Erythroblast (primary cell): ENCODE measurements at regions not wholly inside any gene's neighbourhood (a gene's known extent, or its start where the extent isn't known, plus 50 kb on each side); places are given as distances from the start of the nearest gene placed in this dataset.

Experiments
- DNase-seq, 2 experiments: peaks; one replicate each; lab custom pipeline; 2025; lab: John Stamatoyannopoulos, UW
- GATA1 ChIP-seq: IDR thresholded peaks from 2 replicates; pipeline ENCODE4 v1.6.1; 2011; ENCODE audit warnings: low read depth, mild to moderate bottlenecking, control low read depth, low read length, moderate library complexity
- POLR2A ChIP-seq: IDR thresholded peaks from 2 replicates; pipeline ENCODE4 v1.6.1; 2011; ENCODE audit warnings: mild to moderate bottlenecking, low read length

DNA sequence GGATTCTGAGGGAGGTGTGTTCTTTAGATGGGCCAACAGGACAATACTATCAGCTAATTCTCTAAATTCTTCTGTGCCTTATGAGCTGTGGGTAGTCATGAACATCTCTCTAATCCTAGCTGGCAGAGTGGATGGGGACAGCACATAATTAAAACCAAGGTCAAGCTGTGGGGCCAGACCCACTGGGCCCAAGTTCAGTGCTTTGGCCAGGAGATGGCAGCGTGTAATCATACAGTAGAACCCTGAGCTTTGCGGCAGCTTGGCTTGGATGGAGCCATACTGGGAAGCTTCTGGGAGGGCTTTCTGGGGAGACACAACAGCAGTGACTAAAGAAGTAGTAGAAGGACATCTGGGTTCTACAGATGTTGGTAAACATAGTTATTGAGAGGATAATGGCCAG is 140.3 kb upstream of the CXCL13 start:
- TF ChIP-seq GATA1, result no peak
- TF ChIP-seq POLR2A, result no peak
- DNase-seq, result peak in 1 of 2 experiments; percentile 2

DNA sequence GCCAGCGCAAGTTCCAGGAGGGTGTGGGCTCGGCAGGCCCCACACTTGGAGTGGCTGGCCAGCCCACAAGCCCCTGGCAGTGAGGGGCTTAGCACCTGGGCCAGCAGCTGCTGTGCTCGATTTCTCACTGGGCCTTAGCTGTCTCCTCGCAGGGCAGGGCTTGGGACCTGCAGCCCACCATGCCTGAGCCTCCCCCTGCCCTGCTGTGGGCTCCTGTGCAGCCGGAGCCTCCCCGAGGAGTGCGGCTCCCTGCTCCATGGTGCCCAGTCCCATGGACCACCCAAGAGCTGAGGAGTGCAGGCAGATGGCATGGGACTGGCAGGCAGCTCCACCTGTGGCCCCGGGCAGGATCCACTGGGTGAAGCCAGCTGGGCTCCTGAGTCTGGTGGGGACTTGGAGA is 139.2 kb upstream of the CXCL13 start:
- no peak for DNase-seq
- no peak for TF ChIP-seq POLR2A
- TF ChIP-seq GATA1, result no peak

DNA sequence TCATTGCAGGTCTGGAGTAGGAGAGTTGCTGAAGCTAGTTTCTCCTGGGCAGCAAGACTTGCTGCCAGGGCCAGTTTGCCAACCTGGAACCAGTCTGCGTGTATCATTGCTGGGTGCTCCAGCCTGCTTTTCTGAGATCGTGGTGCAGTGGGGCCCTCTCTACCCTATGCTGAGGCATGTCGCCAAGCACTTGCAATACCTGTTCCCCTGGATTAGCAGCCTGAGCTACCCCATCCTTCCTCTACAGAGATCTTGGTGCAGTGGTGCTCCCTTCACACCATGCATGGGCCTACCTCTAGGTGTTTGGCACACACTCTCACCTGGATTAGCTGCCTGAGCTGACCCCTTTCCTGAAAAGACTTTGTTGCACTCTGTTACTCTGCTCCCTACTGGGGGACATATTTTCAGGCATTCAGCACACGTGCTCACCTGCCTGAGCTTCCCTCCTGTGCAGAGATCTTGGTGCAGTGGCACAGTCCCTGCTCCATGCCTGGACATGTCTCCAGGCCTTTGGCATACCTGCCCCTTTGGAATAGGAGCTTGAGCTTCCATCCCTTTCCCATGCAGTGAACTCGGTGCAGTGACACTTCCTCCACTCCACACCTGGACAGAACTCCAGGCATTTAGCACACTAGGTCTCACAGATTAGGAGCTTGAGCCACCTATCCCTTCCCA is 133.7 kb upstream of the CXCL13 start:
- DNase-seq, result no peak
- no peak for TF ChIP-seq POLR2A
- TF ChIP-seq GATA1, result no peak

- peak in 1 of 2 experiments; percentile 16 for DNase-seq
- TF ChIP-seq GATA1, result no peak
Measured at GRCh38 chr4:77473509-77473908, 132.1 kb upstream of the CXCL13 start.

- DNase-seq, result no peak
- TF ChIP-seq GATA1 (no peak), POLR2A (no peak)
Measured at GRCh38 chr4:77481856-77482255, 123.8 kb upstream of the CXCL13 start.

GRCh38 chr4:77488882-77489281 is 116.7 kb upstream of the CXCL13 start:
- no peak for TF ChIP-seq POLR2A
- no peak for TF ChIP-seq GATA1
- no peak for DNase-seq

- no peak for DNase-seq
- TF ChIP-seq POLR2A (no peak), GATA1 (no peak)
Measured at GRCh38 chr4:77493120-77493752, 112.4 kb upstream of the CXCL13 start.

GRCh38 chr4:77493829-77494551 is 111.6 kb upstream of the CXCL13 start:
- DNase-seq, result no peak
- TF ChIP-seq GATA1, result no peak
- no peak for TF ChIP-seq POLR2A

DNA sequence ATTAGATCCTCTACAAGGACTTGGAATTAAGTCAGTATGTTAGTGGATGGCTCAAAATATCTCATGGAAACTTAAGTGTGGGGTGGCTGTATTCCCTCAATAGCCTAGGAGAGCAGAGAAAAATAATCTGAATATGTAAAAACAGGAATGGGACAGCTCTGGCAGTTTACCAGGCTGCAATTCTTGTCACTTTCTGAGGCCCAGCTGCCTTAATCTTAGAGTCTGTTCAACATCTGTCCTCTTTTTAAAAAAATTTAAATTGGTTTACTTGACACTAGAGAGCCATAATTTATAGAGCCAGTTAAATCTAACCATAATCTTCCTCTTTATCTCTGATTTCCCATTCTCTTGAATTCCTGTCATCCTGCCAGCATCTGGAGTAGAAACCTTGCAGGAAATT is 109.2 kb upstream of the CXCL13 start:
- TF ChIP-seq POLR2A (no peak), GATA1 (no peak)
- DNase-seq, result no peak

GRCh38 chr4:77500801-77501200 is 104.8 kb upstream of the CXCL13 start:
- DNase-seq, result no peak
- TF ChIP-seq POLR2A (no peak), GATA1 (no peak)

GRCh38 chr4:77501240-77501639 is 104.4 kb upstream of the CXCL13 start:
- TF ChIP-seq GATA1, result no peak
- TF ChIP-seq POLR2A, result no peak
- DNase-seq, result no peak

DNA sequence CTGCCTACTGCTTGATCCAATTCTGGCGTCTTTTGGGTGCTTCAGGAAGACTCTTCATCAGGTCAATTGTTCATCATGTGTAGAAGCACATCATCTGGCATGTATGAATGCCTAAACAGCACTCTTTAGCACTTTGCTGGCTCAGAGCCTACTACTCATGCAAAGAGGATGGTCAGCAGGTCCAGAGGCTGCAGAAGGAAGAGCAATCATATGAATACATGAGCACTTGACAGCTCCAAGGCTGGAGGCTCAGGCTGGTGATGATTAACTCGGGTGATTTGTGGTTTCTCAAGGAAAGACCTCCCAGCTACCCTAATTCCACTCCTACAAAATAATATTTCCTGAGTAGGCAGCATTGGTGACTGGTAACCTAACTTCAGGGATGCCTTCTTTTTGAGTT is 103.8 kb upstream of the CXCL13 start:
- no peak for TF ChIP-seq GATA1
- no peak for TF ChIP-seq POLR2A
- no peak for DNase-seq

- TF ChIP-seq GATA1, result no peak
- no peak for TF ChIP-seq POLR2A
- no peak for DNase-seq
Measured at GRCh38 chr4:77504407-77504806, 101.2 kb upstream of the CXCL13 start.

GRCh38 chr4:77505275-77505957 is 100.2 kb upstream of the CXCL13 start:
- TF ChIP-seq GATA1 (no peak), POLR2A (no peak)
- DNase-seq, result no peak
